H1 (cell line): ENCODE measurements at regions not wholly inside any gene's neighbourhood (a gene's known extent, or its start where the extent isn't known, plus 50 kb on each side); places are given as distances from the start of the nearest gene placed in this dataset.

Source experiments
- CHD2 ChIP-seq: IDR thresholded peaks from 2 replicates; pipeline ENCODE4 v1.6.1; 2012; ENCODE audit warnings: low read length, improper control_type of control experiment
- CHD7 ChIP-seq: fragments of 300-600 bp; sonication (generic); IDR thresholded peaks from 2 replicates; pipeline ENCODE4 v1.7.1; 2012; ENCODE audit warnings: low read length, moderate library complexity, mild to moderate bottlenecking, inconsistent platforms; ENCODE audit not compliant: insufficient replicate concordance
- SP1 ChIP-seq: IDR thresholded peaks from 2 replicates; pipeline ENCODE4 v1.6.1; 2011; ENCODE audit warnings: low read depth, low read length

- TF ChIP-seq CHD7, result no peak
- no peak for TF ChIP-seq SP1
- TF ChIP-seq CHD2, result no peak
Measured at GRCh38 chr11:115928811-115929210, 424.6 kb upstream of the CADM1 start (continued).
